Stimulated activated CD4-positive, alpha-beta T cell treated with anti-CD3 and anti-CD28 coated beads, Interleukin-12 subunit alpha, Interleukin-12 subunit beta, amount 100 ng/mL, for 48 hours (primary cell): ENCODE measurements at regions not wholly inside any gene's neighbourhood (a gene's known extent, or its start where the extent isn't known, plus 50 kb on each side); places are given as distances from the start of the nearest gene placed in this dataset.

Experiments
- DNase-seq, 3 donors: peaks; one replicate each; pipeline ENCODE4 v3.0.0-alpha.2; 2020; ENCODE audit warnings: low read depth in 2 of 3, low spot score in 1 of 3

DNA sequence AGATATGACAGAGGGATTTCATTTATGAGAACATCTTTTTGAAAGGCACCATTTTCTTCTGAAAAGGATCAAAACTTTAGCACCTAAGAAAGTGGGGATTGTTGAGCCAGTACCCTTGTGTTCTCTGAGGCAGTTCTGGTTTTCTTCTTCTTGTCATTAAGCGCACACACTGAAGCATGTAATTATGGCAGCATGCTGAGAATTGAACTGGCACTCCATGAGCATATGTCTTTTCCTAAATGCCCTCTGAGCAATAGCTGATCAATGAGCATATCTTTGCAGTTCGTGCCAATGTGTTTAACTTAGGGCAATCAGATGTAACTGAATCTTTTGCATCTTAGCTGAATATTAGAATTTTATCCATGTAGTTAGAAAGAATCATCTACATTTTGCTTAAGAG, 53.9 kb upstream of the VGLL3 start:
- DNase-seq, result no peak

DNA sequence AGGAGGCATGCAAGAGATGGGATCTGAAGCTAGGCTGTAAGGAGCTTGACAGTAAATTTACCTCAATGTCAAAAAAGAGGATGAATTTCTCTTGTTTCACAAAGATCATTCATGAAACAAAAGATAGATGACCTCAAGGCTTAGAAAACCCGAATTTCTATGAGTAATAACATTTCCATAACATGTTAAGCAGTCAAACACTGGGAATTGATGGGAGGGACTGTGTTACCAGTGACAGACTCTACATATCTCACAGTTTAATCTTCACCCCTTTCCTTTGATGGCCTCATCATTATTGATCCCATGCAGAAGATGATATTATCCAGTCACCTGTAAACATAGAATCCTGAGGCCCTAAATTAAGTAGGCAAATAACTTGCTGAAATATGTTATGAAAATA, 53.5 kb upstream of the VGLL3 start:
- no peak for DNase-seq

- DNase-seq, result no peak
These were observed 50.2 kb upstream of the VGLL3 start for GRCh38 chr3:87041191-87041590.
